A549 (cell line): ENCODE measurements at regions not wholly inside any gene's neighbourhood (a gene's known extent, or its start where the extent isn't known, plus 50 kb on each side); places are given as distances from the start of the nearest gene placed in this dataset.
A peak's percentile ranks its signal among the peaks of the same experiment; 100 is the strongest.

Experiments used
- ATAC-seq, 2 experiments: fragments of 200-7000 bp in 1 of 2; fragments of >200 bp in 1 of 2; cut with Nextera tagmentation in 1 of 2; cut with Tn5 transposase in 1 of 2; 3 replicates each; pipeline versions ENCODE4 v1.8.0 to v1.9.1; 2018 to 2020; ENCODE audit warnings: mild to moderate bottlenecking in 1 of 2, moderate library complexity in 1 of 2
- CTCF ChIA-PET: fragments of 300-600 bp; sonication (Branson Sonifier 250); formaldehyde crosslinking; extraction: SDS; loops from one replicate; lab custom pipeline; 2021; ENCODE audit warnings: antibody characterized with exemption, inconsistent platforms; lab: Yijun Ruan, JAX
- POLR2A ChIA-PET: fragments of 350-600 bp; formaldehyde crosslinking; extraction: SDS; loops from one replicate; lab custom pipeline; 2021; ENCODE audit warnings: antibody characterized with exemption, inconsistent platforms; lab: Yijun Ruan, JAX
- DNase-seq, 2 experiments: peaks; one replicate each; pipeline versions ENCODE4 v3.0.0 to v3.0.0-alpha.2; 2011 to 2016; ENCODE audit warnings: low read depth in 1 of 2, low spot score in 1 of 2
- FAIRE-seq: peaks from 2 replicates; lab custom pipeline; 2011; peaks lifted over from hg19 to GRCh38; lab: Jason Lieb, UNC
- H3K27ac ChIP-seq, 2 experiments: fragments of >200 bp; sonication (Bioruptor Twin); formaldehyde crosslinking; 3 replicates each; pipeline ENCODE4 v1.5.1; 2016 to 2017
- H3K4me1 ChIP-seq: fragments of >200 bp; sonication (Bioruptor Twin); formaldehyde crosslinking; 3 replicates; pipeline ENCODE4 v1.6.1; 2016
- H3K4me2 ChIP-seq: fragments of >200 bp; sonication (Bioruptor Twin); formaldehyde crosslinking; 3 replicates; pipeline ENCODE4 v1.6.1; 2016
- H3K4me3 ChIP-seq: fragments of >200 bp; sonication (Bioruptor Twin); formaldehyde crosslinking; 3 replicates; pipeline ENCODE4 v1.5.1; 2016
- H3K9me3 ChIP-seq: fragments of >200 bp; sonication (Bioruptor Twin); formaldehyde crosslinking; 3 replicates; pipeline ENCODE4 v1.6.1; 2016
- BHLHE40 ChIP-seq: IDR thresholded peaks from 2 replicates; pipeline ENCODE4 v1.6.1; 2012; ENCODE audit warnings: low read depth, low read length, inconsistent platforms
- CBX2 ChIP-seq: fragments of 200-600 bp; sonication (generic); IDR thresholded peaks from 2 replicates; pipeline ENCODE4 v1.6.1; 2016; ENCODE audit warnings: low read depth, mild to moderate bottlenecking, borderline replicate concordance
- CEBPB ChIP-seq, 2 experiments: fragments of >200 bp in 1 of 2; sonication (Bioruptor Twin) in 1 of 2; formaldehyde crosslinking in 1 of 2; IDR thresholded peaks; 2 replicates each; pipeline ENCODE4 v1.6.1; 2012 to 2016
- CHD2 ChIP-seq: fragments of 150-350 bp; IDR thresholded peaks from 2 replicates; pipeline ENCODE4 v1.6.1; 2014; ENCODE audit warnings: low read length; ENCODE audit not compliant: partially characterized antibody
- EP300 ChIP-seq, 2 experiments: fragments of >200 bp; sonication (Bioruptor Twin); formaldehyde crosslinking; IDR thresholded peaks; 2 replicates in 1 of 2; 3 replicates in 1 of 2; pipeline ENCODE4 v1.6.1; 2016 to 2017
- FOSL2 ChIP-seq, 2 experiments: fragments of 450-650 bp in 1 of 2; fragments of >200 bp in 1 of 2; sonication (Bioruptor Twin) in 1 of 2; formaldehyde crosslinking; IDR thresholded peaks; 2 replicates each; pipeline versions ENCODE4 v1.5.0 to v1.6.1; 2016 to 2020; ENCODE audit warnings: mild to moderate bottlenecking in 1 of 2, moderate library complexity in 1 of 2
- HEYL ChIP-seq: fragments of 250-450 bp; sonication (Bioruptor Pico); IDR thresholded peaks from 2 replicates; pipeline ENCODE4 v1.8.0; 2021; ENCODE audit warnings: mild to moderate bottlenecking, moderate library complexity
- HOXB13 ChIP-seq: fragments of 250-450 bp; sonication (Bioruptor Pico); IDR thresholded peaks from 2 replicates; pipeline ENCODE4 v1.5.0; 2020; ENCODE audit warnings: low read depth, mild to moderate bottlenecking, moderate library complexity
- JUN ChIP-seq, 2 experiments: fragments of >200 bp; sonication (Bioruptor Twin); formaldehyde crosslinking; IDR thresholded peaks; 2 replicates in 1 of 2; 3 replicates in 1 of 2; pipeline ENCODE4 v1.6.1; 2016 to 2017
- JUNB ChIP-seq: fragments of >200 bp; sonication (Bioruptor Twin); formaldehyde crosslinking; IDR thresholded peaks from 2 replicates; pipeline ENCODE4 v1.6.1; 2016
- NFE2L2 ChIP-seq: fragments of 150-350 bp; conservative IDR thresholded peaks from 2 replicates; pipeline ENCODE4 v1.6.1; 2014; ENCODE audit warnings: low read length
- NR3C1 ChIP-seq: fragments of >200 bp; sonication (Bioruptor Twin); formaldehyde crosslinking; IDR thresholded peaks from 3 replicates; pipeline ENCODE4 v1.6.1; 2017
- RAD21 ChIP-seq, 2 experiments: fragments of >200 bp in 1 of 2; sonication (Bioruptor Twin) in 1 of 2; formaldehyde crosslinking in 1 of 2; IDR thresholded peaks in 1 of 2; conservative IDR thresholded peaks in 1 of 2; 2 replicates in 1 of 2; 3 replicates in 1 of 2; pipeline ENCODE4 v1.6.1; 2012 to 2018; ENCODE audit warnings: inconsistent platforms in 1 of 2
- RCOR1 ChIP-seq: fragments of 150-350 bp; IDR thresholded peaks from 2 replicates; pipeline ENCODE4 v1.6.1; 2014; ENCODE audit warnings: antibody characterized with exemption, low read length, low read depth
- REST ChIP-seq: fragments of 200-600 bp; sonication (generic); IDR thresholded peaks from 2 replicates; pipeline ENCODE4 v1.6.1; 2016; ENCODE audit warnings: antibody characterized with exemption, mild to moderate bottlenecking, moderate library complexity
- SMC3 ChIP-seq: fragments of >200 bp; sonication (Bioruptor Twin); formaldehyde crosslinking; IDR thresholded peaks from 3 replicates; pipeline ENCODE4 v1.6.1; 2018; ENCODE audit warnings: inconsistent platforms
- ZFP36 ChIP-seq: fragments of 450-650 bp; IDR thresholded peaks from 2 replicates; pipeline ENCODE4 v1.6.1; 2014; ENCODE audit warnings: borderline replicate concordance; ENCODE audit not compliant: partially characterized antibody
- ZSCAN20 ChIP-seq: fragments of 250-450 bp; sonication (Bioruptor Pico); IDR thresholded peaks from 2 replicates; pipeline ENCODE4 v1.8.0; 2022; ENCODE audit warnings: mild to moderate bottlenecking, moderate library complexity
- WGBS: methylation state at CpG from one replicate; pipeline ENCODE4 v1.1.6; 2017; ENCODE audit errors: missing lambda C conversion rate; 5-methylcytosine and 5-hydroxymethylcytosine counted together
- TF ChIP-seq, protein P1 (sequence below): fragments of >200 bp; sonication (Bioruptor Twin); formaldehyde crosslinking; IDR thresholded peaks from 3 replicates; pipeline ENCODE4 v1.6.1; 2016

DNA sequence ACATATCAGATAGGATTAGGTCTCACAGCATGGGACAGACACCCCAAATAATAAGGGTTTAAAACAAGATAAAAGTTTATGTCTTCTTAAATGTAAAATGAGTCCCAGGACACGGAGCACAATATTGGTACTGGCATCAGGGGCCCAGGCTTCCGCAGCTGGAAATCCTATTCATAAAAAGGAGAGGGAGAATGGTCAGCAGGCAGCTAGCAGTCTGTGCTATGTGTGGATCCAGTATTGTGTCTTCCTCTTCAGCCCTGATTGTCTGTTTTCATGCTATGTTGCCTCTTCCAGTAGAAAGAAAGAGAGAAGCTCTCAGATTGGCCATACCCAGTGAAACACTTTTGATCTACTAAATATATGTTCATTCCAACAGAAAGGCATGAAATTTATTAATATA, 319.3 kb upstream of the SLCO3A1 start:
- peak overlapping the region in 1 of 2 experiments; percentile 10; a peak in 2 of 6 replicates for H3K27ac ChIP-seq
- no peak overlapping the region for H3K4me2 ChIP-seq
- ATAC-seq (no peak), DNase-seq (no peak), FAIRE-seq (no peak)
- peaks cover 37% of the 10 kb centered on the region for H3K4me1 ChIP-seq
- H3K4me3 ChIP-seq, result no peak overlapping the region
- H3K9me3 ChIP-seq, result peaks cover 10% of the 10 kb centered on the region; the same call in 1 of the 3 replicates
- ChIA-PET POLR2A (no interaction called here), CTCF (interaction anchor here (0.5 to 1.5 kb wide), 6 partner anchors 10 to 1352 kb away, joined by 3 to 4 read pairs (median 3); no protein-coding TSS in a partner anchor)
- WGBS, result 86% methylated on average over 2 of the region's 2 CpGs
- TF ChIP-seq ZFP36 (no peak), RCOR1 (no peak), NR3C1 (no peak)

GRCh38 chr15:91534976-91535375, 318.5 kb upstream of the SLCO3A1 start:
- TF ChIP-seq CBX2 (no peak), JUN (IDR thresholded peaks at IDR 0.05) (no peak)
- TF ChIP-seq, protein P1, sequence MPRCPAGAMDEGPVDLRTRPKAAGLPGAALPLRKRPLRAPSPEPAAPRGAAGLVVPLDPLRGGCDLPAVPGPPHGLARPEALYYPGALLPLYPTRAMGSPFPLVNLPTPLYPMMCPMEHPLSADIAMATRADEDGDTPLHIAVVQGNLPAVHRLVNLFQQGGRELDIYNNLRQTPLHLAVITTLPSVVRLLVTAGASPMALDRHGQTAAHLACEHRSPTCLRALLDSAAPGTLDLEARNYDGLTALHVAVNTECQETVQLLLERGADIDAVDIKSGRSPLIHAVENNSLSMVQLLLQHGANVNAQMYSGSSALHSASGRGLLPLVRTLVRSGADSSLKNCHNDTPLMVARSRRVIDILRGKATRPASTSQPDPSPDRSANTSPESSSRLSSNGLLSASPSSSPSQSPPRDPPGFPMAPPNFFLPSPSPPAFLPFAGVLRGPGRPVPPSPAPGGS, result no peak
- TF ChIP-seq, all 56 proteins: peak for 0
- H3K27ac ChIP-seq, result peak overlapping the region; percentile 83 to 88; a peak in 5 of 6 replicates
- ChIA-PET CTCF (interaction anchor here (1.5 kb wide), 1 partner anchor 232 kb away, joined by 5 read pairs; no protein-coding TSS in a partner anchor), POLR2A (no interaction called here)
- ATAC-seq, result no peak
- no peak for DNase-seq
- peaks cover 37% of the 10 kb centered on the region for H3K4me1 ChIP-seq
- WGBS, result 79% methylated on average over 2 of the region's 2 CpGs
- no peak overlapping the region for H3K4me3 ChIP-seq
- no peak overlapping the region for H3K4me2 ChIP-seq
- FAIRE-seq, result peak; percentile 13
- H3K9me3 ChIP-seq, result peaks cover 10% of the 10 kb centered on the region; the same call in 1 of the 3 replicates

- POLR2A ChIA-PET, result interaction anchor here (1.3 to 1.5 kb wide), 3 partner anchors 21 to 318 kb away, joined by 3 to 5 read pairs (median 4); partner anchors contain the start of gene SLCO3A1
- ATAC-seq, result peak; percentile 58 to 64; a peak in 5 of 6 replicates
- H3K4me1 ChIP-seq, result peaks cover 40% of the 10 kb centered on the region
- TF ChIP-seq FOSL2 (IDR thresholded peaks at IDR 0.05) (no peak), FOSL2 (CRISPR knock-in tag; IDR thresholded peaks at IDR 0.05) (peak; percentile 9; the same call in 1 of the 2 replicates), RAD21 (conservative IDR thresholded peaks at IDR 0.05 in 1 of 2, IDR thresholded peaks at IDR 0.05 in 1 of 2) (no peak)
- TF ChIP-seq, all 56 proteins: peak for 1
- Histone ChIP-seq H3K4me2 (peak overlapping the region; percentile 74), H3K9me3 (peaks cover 10% of the 10 kb centered on the region; the same call in 1 of the 3 replicates), H3K27ac (peak overlapping the region; percentile 83 to 88), H3K4me3 (no peak overlapping the region)
- FAIRE-seq, result peak; percentile 86
- 71% methylated on average over 4 of the region's 4 CpGs for WGBS
- CTCF ChIA-PET, result interaction anchor here (1.0 to 2.1 kb wide), 7 partner anchors 10 to 233 kb away, joined by 3 to 8 read pairs (median 5); no protein-coding TSS in a partner anchor
- peak; percentile 25 to 58 for DNase-seq
These were observed 317.5 kb upstream of the SLCO3A1 start for GRCh38 chr15:91535856-91536500.

DNA sequence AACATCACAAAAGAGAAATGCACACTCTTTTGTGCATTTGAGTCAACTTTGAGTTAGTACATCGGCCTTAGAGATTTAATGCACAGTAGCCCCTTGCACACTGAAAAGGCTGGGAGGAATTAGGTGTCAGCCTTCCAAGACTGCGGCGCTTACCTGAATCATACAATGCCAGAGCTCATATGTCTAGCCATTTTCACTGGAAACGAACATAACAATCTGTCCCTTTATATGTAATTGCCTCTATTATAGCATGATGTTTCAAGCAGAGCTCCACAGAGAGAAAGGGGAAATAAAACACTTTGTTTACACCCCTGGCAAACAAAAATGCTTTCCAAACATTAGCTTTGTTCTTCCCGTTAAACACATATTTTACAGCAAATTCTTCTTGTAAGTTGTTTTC, 315.7 kb upstream of the SLCO3A1 start:
- TF ChIP-seq RAD21 (conservative IDR thresholded peaks at IDR 0.05 in 1 of 2, IDR thresholded peaks at IDR 0.05 in 1 of 2) (no peak), JUNB (no peak), CEBPB (IDR thresholded peaks at IDR 0.05) (no peak), BHLHE40 (no peak), ZFP36 (no peak), HOXB13 (no peak), HEYL (CRISPR knock-in tag) (no peak), CBX2 (no peak), ZSCAN20 (CRISPR knock-in tag) (no peak), NFE2L2 (no peak), EP300 (IDR thresholded peaks at IDR 0.05) (no peak), CHD2 (no peak), REST (no peak), SMC3 (no peak)
- TF ChIP-seq, protein P1, result no peak
- peak overlapping the region; percentile 74 for H3K4me2 ChIP-seq
- FAIRE-seq (no peak), DNase-seq (no peak), ATAC-seq (no peak)
- peak overlapping the region; percentile 83 to 88 for H3K27ac ChIP-seq
- ChIA-PET POLR2A (no interaction called here), CTCF (interaction anchor here (0.6 to 2.9 kb wide), 5 partner anchors 10 to 545 kb away, joined by 3 to 11 read pairs (median 4); no protein-coding TSS in a partner anchor)
- peaks cover 41% of the 10 kb centered on the region for H3K4me1 ChIP-seq
- no peak overlapping the region for H3K4me3 ChIP-seq
- peaks cover 10% of the 10 kb centered on the region; the same call in 1 of the 3 replicates for H3K9me3 ChIP-seq
- 73% methylated on average over 5 of the region's 5 CpGs for WGBS
